ENCODE measurements at regions not wholly inside any gene's neighbourhood (a gene's known extent, or its start where the extent isn't known, plus 50 kb on each side); places are given as distances from the start of the nearest gene placed in this dataset.

GRCh38 chr2:129702416-129703176, 276.9 kb upstream of the RAB6C start:
- no peak for TF ChIP-seq CTCF (IDR thresholded peaks at IDR 0.05)
- TF ChIP-seq EZH2phosphoT487 (IDR thresholded peaks at IDR 0.05) = no peak

Data from neural progenitor cell (in vitro differentiated cells).